PC-3 (cell line): ENCODE measurements at regions not wholly inside any gene's neighbourhood (a gene's known extent, or its start where the extent isn't known, plus 50 kb on each side); places are given as distances from the start of the nearest gene placed in this dataset.

ENCODE experiments used
- ATAC-seq: fragments of 200-7000 bp; cut with Tn5 transposase; 2 replicates; pipeline ENCODE4 v1.9.1; 2020; ENCODE audit warnings: mild to moderate bottlenecking, moderate library complexity
- BruUV-seq: library from RNA; stranded (reverse); fragments of 400-500 nt; replicated peaks from 2 replicates; lab custom pipeline; 2021; lab: Mats Ljungman, UMichigan
- CTCF ChIA-PET: fragments of 300-600 bp; sonication (Branson Sonifier 250); formaldehyde crosslinking; loops from one replicate; lab custom pipeline; 2022; ENCODE audit warnings: antibody characterized with exemption; lab: Charles Lee
- POLR2A ChIA-PET: fragments of 300-600 bp; sonication (Branson Sonifier 250); formaldehyde crosslinking; loops from one replicate; lab custom pipeline; 2022; ENCODE audit warnings: antibody characterized with exemption; ENCODE audit not compliant: unreplicated experiment; lab: Charles Lee
- DNase-seq: peaks from one replicate; pipeline ENCODE4 v3.0.0-alpha.2; 2015
- H2AFZ ChIP-seq: fragments of 300-600 bp; sonication (generic); 2 replicates; pipeline ENCODE4 v1.6.0; 2016; ENCODE audit warnings: antibody characterized with exemption, low read length
- H3F3A ChIP-seq: fragments of 300-600 bp; sonication (generic); one replicate; pipeline ENCODE4 v1.6.0; 2017; ENCODE audit warnings: antibody characterized with exemption, low read length, control low read depth, mild to moderate bottlenecking; ENCODE audit not compliant: unreplicated experiment
- H3K27ac ChIP-seq: fragments of 300-600 bp; sonication (generic); 2 replicates; pipeline ENCODE4 v1.5.1; 2016; ENCODE audit warnings: mild to moderate bottlenecking, low read length
- H3K27me3 ChIP-seq: fragments of 300-600 bp; sonication (generic); 2 replicates; pipeline ENCODE4 v1.6.1; 2016; ENCODE audit warnings: low read length, mixed read lengths
- H3K36me3 ChIP-seq: fragments of 300-600 bp; sonication (generic); 2 replicates; pipeline ENCODE4 v1.6.1; 2016; ENCODE audit warnings: low read depth, mixed run types, low read length, mixed read lengths
- H3K4me1 ChIP-seq: fragments of 300-600 bp; sonication (generic); 2 replicates; pipeline ENCODE4 v1.5.1; 2016; ENCODE audit warnings: low read length; ENCODE audit not compliant: insufficient read depth
- H3K4me2 ChIP-seq: fragments of 300-600 bp; sonication (generic); 2 replicates; pipeline ENCODE4 v1.6.0; 2016; ENCODE audit warnings: low read length
- H3K4me3 ChIP-seq: fragments of 300-600 bp; sonication (generic); 2 replicates; pipeline ENCODE4 v1.5.1; 2016; ENCODE audit warnings: mild to moderate bottlenecking, low read length, mixed read lengths
- H3K79me2 ChIP-seq: fragments of 300-600 bp; sonication (generic); 2 replicates; pipeline ENCODE4 v1.6.1; 2017; ENCODE audit warnings: low read length, mixed read lengths
- H3K9ac ChIP-seq: fragments of 300-600 bp; sonication (generic); 2 replicates; pipeline ENCODE4 v1.6.0; 2016; ENCODE audit warnings: mild to moderate bottlenecking, low read length
- H3K9me2 ChIP-seq: fragments of 300-600 bp; sonication (generic); replicated peaks from 2 replicates; pipeline ENCODE4 v1.6.1; 2016; ENCODE audit warnings: mixed run types, low read length, mixed read lengths
- H3K9me3 ChIP-seq: fragments of 300-600 bp; sonication (generic); 2 replicates; pipeline ENCODE4 v1.6.1; 2016; ENCODE audit warnings: low read length, mixed read lengths
- H4K20me1 ChIP-seq: fragments of 300-600 bp; sonication (generic); 2 replicates; pipeline ENCODE4 v1.6.1; 2016; ENCODE audit warnings: low read length, mixed read lengths
- CTCF ChIP-seq: fragments of 300-600 bp; sonication (generic); conservative IDR thresholded peaks from 2 replicates; pipeline ENCODE4 v1.5.1; 2017; ENCODE audit warnings: antibody characterized with exemption, low read depth, mild to moderate bottlenecking, low read length
- EZH2 ChIP-seq: fragments of 300-600 bp; sonication (generic); IDR thresholded peaks from one replicate; pipeline ENCODE4 v1.6.1; 2017; ENCODE audit warnings: antibody characterized with exemption, mild to moderate bottlenecking, low read length; ENCODE audit not compliant: unreplicated experiment
- EZH2phosphoT487 ChIP-seq: fragments of 300-600 bp; sonication (generic); IDR thresholded peaks from 2 replicates; pipeline ENCODE4 v1.6.1; 2018; ENCODE audit warnings: mild to moderate bottlenecking, antibody characterized with exemption, low read length, borderline replicate concordance
- intact Hi-C: fragments of 100-400 bp; cut with micrococcal nuclease; formaldehyde crosslinking; loops from 2 replicates; pipeline ENCODE4 v1.9.0; 2023

- no peaks in the 10 kb centered on the region for H3K79me2 ChIP-seq
- ChIA-PET CTCF (no interaction called here), POLR2A (no interaction called here)
- BruUV-seq = no TSS peak
- no peak overlapping the region for H2AFZ ChIP-seq
- no peaks in the 10 kb centered on the region for H4K20me1 ChIP-seq
- no peaks in the 10 kb centered on the region for H3K36me3 ChIP-seq
- DNase-seq (peak; percentile 91), ATAC-seq (peak; percentile 64)
- TF ChIP-seq CTCF (no peak), EZH2phosphoT487 (no peak), EZH2 (no peak)
- no peak overlapping the region for H3K4me2 ChIP-seq
- H3K27ac ChIP-seq = peak overlapping the region; percentile 23
- H3K4me3 ChIP-seq = no peak overlapping the region
- H3K4me1 ChIP-seq = 0 out of 2 replicates have a peak, but pooled peaks cover 3% of the 10 kb centered on the region
- H3F3A ChIP-seq = no peaks in the 10 kb centered on the region
- H3K9me2 ChIP-seq = no peaks in the 10 kb centered on the region
- peaks cover 15% of the 10 kb centered on the region for H3K9me3 ChIP-seq
- intact Hi-C loops = no loop called here
- H3K9ac ChIP-seq = no peak overlapping the region
- no peaks in the 10 kb centered on the region for H3K27me3 ChIP-seq
These were observed 504.6 kb downstream of the ALG10 start for GRCh38 chr12:34526946-34527345.

GRCh38 chr12:34547276-34547675, 525.0 kb downstream of the ALG10 start:
- CTCF ChIA-PET = no interaction called here
- ATAC-seq = no peak

More at GRCh38 chr12:34547276-34547675, 525.0 kb downstream of the ALG10 start:
- peaks cover 83% of the 10 kb centered on the region for H3K9me3 ChIP-seq
- H4K20me1 ChIP-seq = no peaks in the 10 kb centered on the region
- TF ChIP-seq EZH2 = no peak
- TF ChIP-seq EZH2phosphoT487 = no peak
- TF ChIP-seq CTCF = no peak
- H3K4me2 ChIP-seq = no peak overlapping the region
- no peak overlapping the region for H2AFZ ChIP-seq
- H3K4me3 ChIP-seq = no peak overlapping the region
- no peaks in the 10 kb centered on the region for H3K79me2 ChIP-seq
- no peak overlapping the region for H3K9ac ChIP-seq
- H3F3A ChIP-seq = no peaks in the 10 kb centered on the region
- no peaks in the 10 kb centered on the region for H3K27me3 ChIP-seq
- no peak for DNase-seq
- POLR2A ChIA-PET = no interaction called here
- no peaks in the 10 kb centered on the region for H3K4me1 ChIP-seq
- BruUV-seq = no TSS peak
- no peaks in the 10 kb centered on the region for H3K9me2 ChIP-seq
- H3K36me3 ChIP-seq = peaks cover 14% of the 10 kb centered on the region; the same call in 1 of the 2 replicates
- H3K27ac ChIP-seq = no peak overlapping the region
- intact Hi-C loops = no loop called here
